ENCODE measurements at regions not wholly inside any gene's neighbourhood (a gene's known extent, or its start where the extent isn't known, plus 50 kb on each side); places are given as distances from the start of the nearest gene placed in this dataset.

- TF ChIP-seq CTCF (IDR thresholded peaks at IDR 0.05), result no peak
- H3K36me3 Mint-ChIP-seq (ENCODE audit: low read depth), result no peaks in the 10 kb centered on the region
- H3K27ac Mint-ChIP-seq, result no peak overlapping the region
- no peak for DNase-seq
- no peaks in the 10 kb centered on the region for H3K9me3 Mint-ChIP-seq
- no peaks in the 10 kb centered on the region for H3K27me3 Mint-ChIP-seq (ENCODE audit: insufficient read depth)
- peaks cover 10% of the 10 kb centered on the region for H3K4me1 Mint-ChIP-seq (ENCODE audit: low read depth)
- no peak overlapping the region for H3K4me3 Mint-ChIP-seq
Measured at GRCh38 chr1:79303040-79303439, 296.5 kb upstream of the ADGRL4 start.

GRCh38 chr1:79302380-79302930 is 295.9 kb upstream of the ADGRL4 start:
- H3K36me3 Mint-ChIP-seq (ENCODE audit: low read depth), result no peaks in the 10 kb centered on the region
- no peaks in the 10 kb centered on the region for H3K9me3 Mint-ChIP-seq
- no peak overlapping the region for H3K27ac Mint-ChIP-seq
- no peak for DNase-seq
- no peak overlapping the region for H3K4me3 Mint-ChIP-seq
- no peaks in the 10 kb centered on the region for H3K27me3 Mint-ChIP-seq (ENCODE audit: insufficient read depth)
- H3K4me1 Mint-ChIP-seq (ENCODE audit: low read depth), result peaks cover 10% of the 10 kb centered on the region
- TF ChIP-seq CTCF (IDR thresholded peaks at IDR 0.05), result no peak

DNA sequence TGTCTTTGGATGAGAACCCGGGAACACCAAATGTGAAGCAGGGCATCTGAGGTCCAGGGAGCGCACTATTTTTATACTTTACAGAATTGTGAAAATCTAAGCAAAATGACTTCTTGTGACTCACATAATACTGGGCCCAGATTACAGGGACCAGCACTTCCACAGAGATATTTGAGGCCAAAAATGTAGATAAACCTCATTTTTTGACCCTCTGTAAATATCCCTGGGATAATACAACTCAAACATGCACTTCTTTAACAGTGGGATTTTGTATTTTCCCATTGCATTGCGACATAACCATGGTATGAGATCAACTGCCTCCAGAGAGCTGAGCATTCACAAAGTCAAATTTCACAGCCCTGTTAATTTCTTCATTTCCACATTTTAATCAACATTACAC is 289.4 kb upstream of the ADGRL4 start:
- Mint-ChIP-seq H3K4me3 (no peak overlapping the region), H3K36me3 (ENCODE audit: low read depth) (no peaks in the 10 kb centered on the region), H3K27me3 (ENCODE audit: insufficient read depth) (no peaks in the 10 kb centered on the region), H3K4me1 (ENCODE audit: low read depth) (peaks cover 15% of the 10 kb centered on the region), H3K27ac (no peak overlapping the region), H3K9me3 (no peaks in the 10 kb centered on the region)
- DNase-seq, result no peak
- TF ChIP-seq CTCF (IDR thresholded peaks at IDR 0.05), result no peak

DNA sequence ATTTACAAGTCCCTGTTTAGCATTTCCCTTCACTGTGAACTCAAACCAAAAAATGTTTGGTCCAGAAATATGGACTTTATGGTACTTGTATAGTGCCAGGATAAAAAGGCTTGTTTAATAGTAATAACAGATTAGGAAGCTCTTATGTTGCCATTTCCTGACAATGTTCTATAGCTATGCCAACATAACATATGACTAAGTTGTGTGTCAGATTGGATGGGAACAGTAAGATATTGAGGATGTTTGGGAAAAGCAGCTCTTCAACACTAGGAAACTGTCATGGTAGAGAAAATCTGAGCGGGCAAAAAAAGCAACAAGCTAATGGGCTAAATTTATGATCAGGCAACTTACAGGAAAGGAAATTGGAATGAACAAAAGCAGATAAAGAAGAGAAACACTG is 287.1 kb upstream of the ADGRL4 start:
- Mint-ChIP-seq H3K4me1 (ENCODE audit: low read depth) (peaks cover 15% of the 10 kb centered on the region), H3K36me3 (ENCODE audit: low read depth) (no peaks in the 10 kb centered on the region), H3K27me3 (ENCODE audit: insufficient read depth) (no peaks in the 10 kb centered on the region), H3K9me3 (no peaks in the 10 kb centered on the region), H3K4me3 (no peak overlapping the region), H3K27ac (peak overlapping the region; percentile 32)
- TF ChIP-seq CTCF (IDR thresholded peaks at IDR 0.05), result no peak
- DNase-seq, result peak; percentile 10

DNA sequence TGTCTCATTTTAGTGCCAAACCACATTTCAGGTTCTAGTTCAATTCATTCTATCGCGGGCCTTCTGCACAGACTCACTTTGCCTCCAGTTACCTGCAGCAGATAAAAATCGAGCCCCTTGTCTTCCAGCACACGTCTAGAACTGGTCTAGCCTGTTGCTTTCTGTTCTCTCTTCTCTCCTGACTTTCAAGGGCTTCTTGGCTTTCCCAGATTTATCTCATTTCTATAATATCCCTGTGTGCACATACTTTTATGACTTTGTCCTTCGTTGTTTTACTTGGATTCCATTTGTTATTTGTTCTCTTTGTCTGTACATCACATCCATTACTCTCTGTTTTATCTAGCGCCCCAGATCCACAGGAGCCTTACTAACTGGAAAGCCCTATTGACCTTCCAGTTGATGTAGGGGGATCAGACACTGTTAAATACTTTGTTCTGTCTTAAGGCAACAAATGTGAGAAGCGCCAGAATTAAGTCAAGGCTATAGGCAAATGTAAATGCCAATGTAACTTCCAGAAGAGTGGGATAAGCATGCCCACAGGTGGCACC is 284.5 kb upstream of the ADGRL4 start:
- Mint-ChIP-seq H3K36me3 (ENCODE audit: low read depth) (no peaks in the 10 kb centered on the region), H3K27ac (no peak overlapping the region), H3K4me3 (no peak overlapping the region), H3K4me1 (ENCODE audit: low read depth) (peaks cover 14% of the 10 kb centered on the region), H3K27me3 (ENCODE audit: insufficient read depth) (no peaks in the 10 kb centered on the region), H3K9me3 (no peaks in the 10 kb centered on the region)
- DNase-seq, result no peak
- no peak for TF ChIP-seq CTCF (IDR thresholded peaks at IDR 0.05)

Measured in HFFc6 (cell line).